Choroid plexus epithelial cell (primary cell): ENCODE measurements at regions not wholly inside any gene's neighbourhood (a gene's known extent, or its start where the extent isn't known, plus 50 kb on each side); places are given as distances from the start of the nearest gene placed in this dataset.

Experiments used
- DNase-seq: peaks from one replicate; pipeline ENCODE4 v3.0.0-alpha.2; 2010; ENCODE audit warnings: low read depth
- H3K4me3 ChIP-seq: 2 replicates; pipeline ENCODE4 v1.5.1; 2011; ENCODE audit warnings: low read depth, mild to moderate bottlenecking, control low read depth, low read length, moderate library complexity
- TF ChIP-seq, protein P1 (sequence below): conservative IDR thresholded peaks from 2 replicates; pipeline ENCODE4 v1.5.1; 2011; ENCODE audit warnings: low read depth, mild to moderate bottlenecking, control low read depth, inconsistent platforms, low read length, moderate library complexity

DNA sequence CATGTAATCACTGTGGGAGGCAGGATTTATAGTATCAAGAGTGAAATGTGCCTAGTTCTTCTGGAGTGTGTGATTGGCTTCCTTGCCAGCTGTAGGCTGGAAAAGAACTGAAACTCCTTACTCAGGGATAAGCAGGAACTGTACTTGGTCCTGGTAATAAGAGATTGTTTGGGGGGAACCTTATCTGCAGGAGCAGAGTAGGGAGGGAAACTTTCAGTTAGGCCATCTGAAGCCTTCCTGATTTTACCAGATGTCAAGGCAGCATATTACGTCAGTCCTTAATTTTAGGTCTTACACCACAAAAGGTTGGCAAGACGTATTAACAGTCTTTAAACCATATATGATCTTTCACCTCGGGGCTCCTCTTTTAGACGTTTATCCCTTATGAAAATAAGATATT lies 231.5 kb upstream of the FMR1 start:
- no peak overlapping the region for H3K4me3 ChIP-seq
- TF ChIP-seq, protein P1, sequence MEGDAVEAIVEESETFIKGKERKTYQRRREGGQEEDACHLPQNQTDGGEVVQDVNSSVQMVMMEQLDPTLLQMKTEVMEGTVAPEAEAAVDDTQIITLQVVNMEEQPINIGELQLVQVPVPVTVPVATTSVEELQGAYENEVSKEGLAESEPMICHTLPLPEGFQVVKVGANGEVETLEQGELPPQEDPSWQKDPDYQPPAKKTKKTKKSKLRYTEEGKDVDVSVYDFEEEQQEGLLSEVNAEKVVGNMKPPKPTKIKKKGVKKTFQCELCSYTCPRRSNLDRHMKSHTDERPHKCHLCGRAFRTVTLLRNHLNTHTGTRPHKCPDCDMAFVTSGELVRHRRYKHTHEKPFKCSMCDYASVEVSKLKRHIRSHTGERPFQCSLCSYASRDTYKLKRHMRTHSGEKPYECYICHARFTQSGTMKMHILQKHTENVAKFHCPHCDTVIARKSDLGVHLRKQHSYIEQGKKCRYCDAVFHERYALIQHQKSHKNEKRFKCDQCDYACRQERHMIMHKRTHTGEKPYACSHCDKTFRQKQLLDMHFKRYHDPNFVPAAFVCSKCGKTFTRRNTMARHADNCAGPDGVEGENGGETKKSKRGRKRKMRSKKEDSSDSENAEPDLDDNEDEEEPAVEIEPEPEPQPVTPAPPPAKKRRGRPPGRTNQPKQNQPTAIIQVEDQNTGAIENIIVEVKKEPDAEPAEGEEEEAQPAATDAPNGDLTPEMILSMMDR = no peak

DNA sequence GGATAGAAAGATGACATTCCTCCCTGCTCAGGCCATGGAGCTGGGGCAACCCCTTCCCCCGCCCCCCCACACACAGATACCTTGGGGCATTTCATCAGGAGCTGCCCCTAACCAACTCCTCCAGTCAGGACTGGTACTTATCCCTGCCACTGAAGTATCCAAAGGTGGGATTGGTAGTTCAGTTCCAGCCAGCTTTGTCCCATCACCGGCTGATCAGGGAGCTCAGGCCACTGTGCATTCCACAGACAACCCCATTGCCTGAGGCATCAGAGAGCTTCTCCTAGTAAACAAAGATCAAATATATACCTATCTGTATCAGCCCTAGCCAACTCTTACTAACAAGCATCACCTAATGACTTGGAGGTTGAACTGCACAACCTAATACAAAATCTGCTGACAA lies 218.2 kb upstream of the FMR1 start:
- no peak for DNase-seq
- H3K4me3 ChIP-seq = no peak overlapping the region
- TF ChIP-seq, protein P1 = no peak

More for the DNA sequence above, 231.5 kb upstream of the FMR1 start:
- no peak for DNase-seq

DNA sequence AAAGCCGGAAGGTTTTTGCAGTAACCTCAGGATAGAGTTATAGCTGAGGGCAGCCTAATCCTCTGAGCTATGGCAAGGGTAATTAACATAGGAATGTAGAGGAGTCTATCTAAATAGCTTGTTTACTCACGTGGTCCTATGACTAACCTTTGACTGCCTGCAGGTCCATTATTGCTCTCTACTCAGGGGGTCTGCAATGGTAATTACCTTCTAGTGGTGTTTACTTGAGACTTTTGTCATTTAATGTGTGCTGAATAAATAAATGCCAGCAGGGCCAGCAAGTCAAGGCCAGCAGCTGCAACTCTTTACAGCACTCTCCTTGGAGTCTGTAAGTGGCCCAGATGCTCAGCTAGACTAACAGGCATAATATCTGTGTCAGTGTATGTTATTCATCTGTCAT lies 212.7 kb upstream of the FMR1 start:
- TF ChIP-seq, protein P1 = no peak
- DNase-seq = no peak
- no peak overlapping the region for H3K4me3 ChIP-seq

DNA sequence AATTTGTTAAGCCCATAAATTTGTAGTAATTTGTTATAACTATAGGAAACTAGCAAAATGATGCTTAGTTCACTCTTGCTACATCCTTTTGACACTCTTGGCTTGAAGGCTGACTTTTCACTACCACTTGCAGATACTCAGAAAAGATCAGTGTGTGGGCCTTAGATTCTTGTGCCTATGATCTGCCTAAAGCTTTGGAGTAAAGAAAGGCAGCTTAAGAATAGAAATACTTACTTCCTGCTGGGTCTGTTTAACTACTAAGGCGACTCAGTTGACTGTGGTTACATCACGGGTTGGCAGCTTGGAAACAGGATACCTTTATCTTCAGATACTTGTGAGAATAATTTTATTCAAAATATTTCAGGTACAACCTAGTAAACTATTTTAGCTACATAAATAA lies 201.4 kb upstream of the FMR1 start:
- no peak overlapping the region for H3K4me3 ChIP-seq
- no peak for DNase-seq
- TF ChIP-seq, protein P1 = no peak

DNA sequence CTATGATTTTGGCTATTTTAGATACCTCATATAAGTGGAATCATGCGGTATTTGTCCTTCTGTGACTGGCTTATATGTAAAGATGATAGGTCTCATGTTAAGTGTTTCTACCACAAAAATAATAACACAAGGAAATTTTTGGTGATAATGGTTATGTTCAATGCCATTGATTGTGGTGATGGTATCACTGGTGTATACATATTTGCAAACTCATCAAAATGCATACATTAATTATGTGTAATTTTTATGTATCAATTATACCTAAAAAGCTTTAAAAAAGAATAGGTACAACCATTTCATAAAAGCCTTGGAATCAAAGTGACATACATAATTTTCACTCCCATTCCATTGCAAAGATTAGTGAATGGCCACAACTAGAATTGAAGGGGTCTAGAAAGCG lies 178.3 kb upstream of the FMR1 start:
- DNase-seq = no peak
- no peak overlapping the region for H3K4me3 ChIP-seq
- TF ChIP-seq, protein P1 = no peak

DNA sequence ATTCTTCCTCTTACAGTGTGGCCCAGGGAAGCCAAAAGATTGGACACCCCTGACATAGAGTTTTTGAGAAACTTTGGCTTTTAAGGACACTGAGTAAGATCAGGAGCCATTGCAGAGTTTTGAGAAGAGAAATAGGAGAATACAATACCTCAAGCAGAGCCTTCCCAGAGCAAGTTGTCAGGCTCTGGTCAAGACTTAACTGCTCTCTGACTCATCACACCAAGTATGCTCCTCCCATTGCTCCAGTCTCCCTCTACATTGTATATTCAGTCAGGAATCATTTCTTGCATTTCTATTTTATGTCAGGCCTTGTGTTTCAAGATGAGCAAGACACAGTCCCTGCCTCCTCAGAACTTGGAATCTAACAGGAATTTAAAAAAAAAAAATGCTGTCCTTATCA lies 176.4 kb upstream of the FMR1 start:
- TF ChIP-seq, protein P1 = no peak
- no peak for DNase-seq
- H3K4me3 ChIP-seq = no peak overlapping the region

DNA sequence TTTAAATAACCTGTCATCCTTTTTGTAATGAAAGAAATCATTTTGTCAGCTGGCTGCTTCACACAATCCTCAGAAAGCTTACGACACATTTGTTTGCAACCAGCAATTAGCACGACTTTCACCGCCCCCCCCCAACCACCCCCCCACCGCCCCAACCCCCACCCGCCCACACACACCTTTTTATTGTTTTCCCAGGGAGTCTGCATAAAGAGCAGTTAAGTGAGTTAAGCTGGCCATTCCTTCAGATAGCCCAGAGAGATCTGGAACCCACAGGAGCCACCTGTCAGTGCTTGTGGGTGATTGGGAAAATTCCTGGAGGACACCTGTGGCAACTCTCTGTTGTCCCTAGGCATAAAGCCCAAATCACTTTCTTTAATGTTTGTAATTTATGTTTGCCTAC lies 175.7 kb upstream of the FMR1 start:
- no peak for DNase-seq
- TF ChIP-seq, protein P1 = no peak
- H3K4me3 ChIP-seq = no peak overlapping the region
